ENCODE measurements at regions not wholly inside any gene's neighbourhood (a gene's known extent, or its start where the extent isn't known, plus 50 kb on each side); places are given as distances from the start of the nearest gene placed in this dataset.

GRCh38 chr2:236317938-236318396 is 53.8 kb upstream of the ASB18 start:
- no peak for DNase-seq (ENCODE audit: extremely low read depth in 1 of 2, low read depth in 1 of 2)

- DNase-seq (ENCODE audit: extremely low read depth in 1 of 2, low read depth in 1 of 2) = no peak
These were observed 54.2 kb upstream of the ASB18 start for GRCh38 chr2:236318401-236318800.

- no peak for DNase-seq (ENCODE audit: extremely low read depth in 1 of 2, low read depth in 1 of 2)
These were observed 54.8 kb upstream of the ASB18 start for GRCh38 chr2:236319036-236319435.

- no peak for DNase-seq (ENCODE audit: extremely low read depth in 1 of 2, low read depth in 1 of 2)
These were observed 57.2 kb upstream of the ASB18 start for GRCh38 chr2:236321415-236321814.

GRCh38 chr2:236333417-236334121 is 69.4 kb upstream of the ASB18 start:
- DNase-seq (ENCODE audit: extremely low read depth in 1 of 2, low read depth in 1 of 2) = no peak

GRCh38 chr2:236334122-236334876 is 70.1 kb upstream of the ASB18 start:
- no peak for DNase-seq (ENCODE audit: extremely low read depth in 1 of 2, low read depth in 1 of 2)

GRCh38 chr2:236335696-236336574 is 71.7 kb upstream of the ASB18 start:
- DNase-seq (ENCODE audit: extremely low read depth in 1 of 2, low read depth in 1 of 2) = no peak

- DNase-seq (ENCODE audit: extremely low read depth in 1 of 2, low read depth in 1 of 2) = no peak
These were observed 72.6 kb upstream of the ASB18 start for GRCh38 chr2:236336575-236337464.

- no peak for DNase-seq (ENCODE audit: extremely low read depth in 1 of 2, low read depth in 1 of 2)
These were observed 73.5 kb upstream of the ASB18 start for GRCh38 chr2:236337465-236338325.

GRCh38 chr2:236338495-236339184 is 74.4 kb upstream of the ASB18 start:
- DNase-seq (ENCODE audit: extremely low read depth in 1 of 2, low read depth in 1 of 2) = no peak

GRCh38 chr2:236340251-236340650 is 76.0 kb upstream of the ASB18 start:
- no peak for DNase-seq (ENCODE audit: extremely low read depth in 1 of 2, low read depth in 1 of 2)

GRCh38 chr2:236341067-236341466 is 76.9 kb upstream of the ASB18 start:
- DNase-seq (ENCODE audit: extremely low read depth in 1 of 2, low read depth in 1 of 2) = no peak

GRCh38 chr2:236341721-236342120 is 77.5 kb upstream of the ASB18 start:
- DNase-seq (ENCODE audit: extremely low read depth in 1 of 2, low read depth in 1 of 2) = no peak

- no peak for DNase-seq (ENCODE audit: extremely low read depth in 1 of 2, low read depth in 1 of 2)
These were observed 78.3 kb upstream of the ASB18 start for GRCh38 chr2:236342507-236342906.

GRCh38 chr2:236342951-236343350 is 78.7 kb upstream of the ASB18 start:
- DNase-seq (ENCODE audit: extremely low read depth in 1 of 2, low read depth in 1 of 2) = no peak

GRCh38 chr2:236343400-236344161 is 79.4 kb upstream of the ASB18 start:
- DNase-seq (ENCODE audit: extremely low read depth in 1 of 2, low read depth in 1 of 2) = peak in 1 of 2 donors; percentile 38

GRCh38 chr2:236344446-236344845 is 80.2 kb upstream of the ASB18 start:
- DNase-seq (ENCODE audit: extremely low read depth in 1 of 2, low read depth in 1 of 2) = no peak

- DNase-seq (ENCODE audit: extremely low read depth in 1 of 2, low read depth in 1 of 2) = no peak
These were observed 81.0 kb upstream of the ASB18 start for GRCh38 chr2:236345081-236345714.
